ENCODE measurements at regions not wholly inside any gene's neighbourhood (a gene's known extent, or its start where the extent isn't known, plus 50 kb on each side); places are given as distances from the start of the nearest gene placed in this dataset.
"Not testable (repeated sequence)": the region's sequence is repeated elsewhere in the genome, so short reads cannot be mapped to it uniquely, and the experiment has no call there.

DNA sequence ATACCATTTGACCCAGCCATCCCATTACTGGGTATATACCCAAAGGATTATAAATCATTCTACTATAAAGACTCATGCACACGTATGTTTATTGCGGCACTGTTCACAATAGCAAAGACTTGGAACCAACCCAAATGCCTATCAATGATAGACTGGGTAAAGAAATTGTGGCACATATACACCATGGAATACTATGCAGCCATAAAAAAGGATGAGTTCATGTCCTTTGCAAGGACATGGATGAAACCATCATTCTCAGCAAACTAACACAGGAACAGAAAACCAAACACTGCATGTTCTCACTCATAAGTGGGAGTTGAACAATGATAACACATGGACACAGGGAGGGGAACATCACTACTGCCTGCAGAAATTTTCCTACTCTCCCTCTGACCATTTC is 90.0 kb downstream of the HLX start:
- not testable (repeated sequence) for H3K4me3 Mint-ChIP-seq, H3K36me3 Mint-ChIP-seq, H3K27ac Mint-ChIP-seq, H3K4me1 Mint-ChIP-seq, H3K27me3 Mint-ChIP-seq
- peaks cover 11% of the 10 kb centered on the region for H3K9me3 Mint-ChIP-seq

DNA sequence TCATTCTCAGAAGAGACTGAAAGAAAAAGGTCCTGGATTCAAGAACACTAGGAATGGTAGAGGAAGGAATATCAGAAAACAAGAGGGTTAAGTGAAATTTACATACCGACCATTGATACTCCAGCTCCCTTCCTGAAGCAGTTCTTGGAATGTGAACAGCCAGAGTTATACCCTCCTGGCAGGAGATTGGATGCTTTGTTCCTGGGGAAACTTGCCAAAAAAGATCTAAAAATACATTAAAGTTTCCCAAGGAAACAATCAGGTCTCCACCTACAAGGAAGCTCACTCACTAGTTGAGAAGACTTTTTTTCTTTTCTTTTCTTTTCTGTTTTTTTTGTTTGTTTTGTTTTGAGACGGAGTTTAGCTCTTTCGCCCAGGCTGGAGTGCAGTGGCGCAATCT is 91.1 kb downstream of the HLX start:
- Mint-ChIP-seq H3K36me3 (no peaks in the 10 kb centered on the region), H3K27me3 (no peaks in the 10 kb centered on the region), H3K27ac (no peak overlapping the region), H3K9me3 (peaks cover 10% of the 10 kb centered on the region), H3K4me1 (no peaks in the 10 kb centered on the region), H3K4me3 (no peak overlapping the region)

DNA sequence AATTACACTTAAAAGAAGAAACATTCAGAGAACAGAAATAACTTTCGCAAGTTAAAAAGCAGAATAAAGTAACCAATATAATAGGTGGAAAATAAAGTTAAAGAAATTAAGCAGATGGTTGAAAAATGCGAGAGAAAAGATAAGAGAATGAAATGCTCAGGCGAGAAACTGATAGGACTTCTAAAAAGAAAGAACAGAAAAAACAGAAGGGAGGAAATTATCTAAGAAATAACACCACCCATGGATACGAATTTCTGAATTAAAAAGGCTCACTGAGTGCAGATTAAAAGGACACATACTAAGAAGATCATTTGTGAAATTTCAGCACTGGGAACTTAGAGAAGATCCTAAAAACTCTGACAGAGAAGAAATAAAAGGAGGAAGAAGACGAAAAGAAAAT is 92.0 kb downstream of the HLX start:
- Mint-ChIP-seq H3K9me3 (peaks cover 10% of the 10 kb centered on the region), H3K4me1 (no peaks in the 10 kb centered on the region), H3K36me3 (no peaks in the 10 kb centered on the region), H3K4me3 (no peak overlapping the region), H3K27ac (no peak overlapping the region), H3K27me3 (no peaks in the 10 kb centered on the region)

DNA sequence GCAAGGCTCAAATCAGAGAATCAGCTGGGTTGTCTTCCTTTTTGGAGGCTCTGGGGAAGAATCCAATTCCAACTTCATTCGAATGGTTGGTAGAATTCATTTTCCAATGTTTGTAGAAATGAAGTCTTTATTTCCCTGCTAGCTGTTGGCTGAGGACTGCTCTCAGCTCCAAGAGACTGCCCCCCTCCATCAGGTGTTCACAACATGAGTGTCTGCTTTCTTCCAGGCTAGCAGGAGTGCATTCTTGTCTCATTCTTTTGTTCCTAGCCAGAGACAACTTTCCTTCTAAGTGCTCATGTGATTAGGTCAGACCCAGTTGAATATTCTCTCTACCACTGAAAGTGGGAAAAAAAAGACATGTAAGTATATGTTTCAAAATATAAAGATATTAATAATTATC is 95.2 kb downstream of the HLX start:
- Mint-ChIP-seq H3K9me3 (peaks cover 10% of the 10 kb centered on the region), H3K27me3 (no peaks in the 10 kb centered on the region), H3K27ac (no peak overlapping the region), H3K36me3 (no peaks in the 10 kb centered on the region), H3K4me1 (no peaks in the 10 kb centered on the region), H3K4me3 (no peak overlapping the region)

DNA sequence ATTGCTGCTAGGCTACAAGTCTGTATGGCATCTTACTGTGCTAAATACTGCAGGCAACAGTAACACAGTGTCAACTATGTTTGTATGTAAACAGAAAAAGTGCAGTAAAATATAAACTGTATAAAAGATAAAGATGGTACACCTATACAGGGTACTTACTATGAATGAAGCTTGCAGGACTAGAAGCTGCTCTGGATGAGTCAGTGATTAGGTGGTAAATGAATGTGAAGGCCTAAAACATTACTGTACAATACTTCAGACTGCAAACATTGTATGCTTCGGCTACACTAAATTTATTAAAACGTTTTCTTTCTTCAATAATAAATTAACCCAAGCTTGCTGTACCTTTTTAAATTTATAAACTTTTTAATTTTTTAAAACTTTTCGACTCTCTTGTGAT is 97.1 kb downstream of the HLX start:
- Mint-ChIP-seq H3K27me3 (no peaks in the 10 kb centered on the region), H3K27ac (no peak overlapping the region), H3K4me3 (no peak overlapping the region), H3K36me3 (no peaks in the 10 kb centered on the region), H3K4me1 (no peaks in the 10 kb centered on the region), H3K9me3 (peaks cover 10% of the 10 kb centered on the region)

DNA sequence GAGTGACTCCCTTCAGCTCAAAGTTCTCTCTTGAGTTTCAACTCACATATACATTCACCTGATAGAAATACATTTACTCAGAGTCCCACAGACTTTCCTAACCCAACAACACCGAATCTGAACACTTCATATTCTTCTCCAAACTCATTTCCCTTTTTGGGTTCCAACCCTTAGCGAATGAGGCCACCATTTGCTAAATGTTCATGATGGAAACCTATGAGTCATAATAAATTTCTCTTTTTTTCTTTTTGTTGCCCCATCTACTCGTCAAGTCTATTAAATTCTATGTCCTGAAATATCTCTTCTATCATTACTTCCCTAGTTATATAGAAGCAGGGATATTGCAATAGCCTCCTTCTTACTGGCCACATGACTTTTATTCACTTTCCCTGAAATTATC is 100.1 kb downstream of the HLX start:
- Mint-ChIP-seq H3K4me3 (no peak overlapping the region), H3K36me3 (no peaks in the 10 kb centered on the region), H3K27ac (no peak overlapping the region), H3K4me1 (no peaks in the 10 kb centered on the region), H3K27me3 (no peaks in the 10 kb centered on the region), H3K9me3 (no peaks in the 10 kb centered on the region)

DNA sequence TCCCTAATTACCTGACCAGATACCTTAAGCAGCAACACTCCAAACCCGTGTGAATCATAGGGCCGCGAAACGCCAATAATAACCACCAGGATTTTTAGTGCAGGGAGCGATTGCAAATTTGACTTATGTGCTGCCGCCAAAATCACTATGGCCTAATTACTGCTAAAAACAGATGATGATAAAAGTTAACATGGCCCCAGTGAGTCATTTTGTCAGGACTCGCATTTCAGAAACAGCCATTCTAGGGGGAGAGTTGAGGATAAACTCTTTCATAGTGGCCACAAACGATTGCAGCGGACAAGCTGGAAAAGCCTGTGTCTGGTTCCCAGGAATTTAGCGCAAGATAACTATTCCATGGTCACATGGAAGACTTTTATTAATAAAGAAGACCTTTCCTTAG is 103.4 kb downstream of the HLX start:
- Mint-ChIP-seq H3K27ac (no peak overlapping the region), H3K9me3 (no peaks in the 10 kb centered on the region), H3K36me3 (no peaks in the 10 kb centered on the region), H3K4me1 (no peaks in the 10 kb centered on the region), H3K27me3 (no peaks in the 10 kb centered on the region), H3K4me3 (no peak overlapping the region)

DNA sequence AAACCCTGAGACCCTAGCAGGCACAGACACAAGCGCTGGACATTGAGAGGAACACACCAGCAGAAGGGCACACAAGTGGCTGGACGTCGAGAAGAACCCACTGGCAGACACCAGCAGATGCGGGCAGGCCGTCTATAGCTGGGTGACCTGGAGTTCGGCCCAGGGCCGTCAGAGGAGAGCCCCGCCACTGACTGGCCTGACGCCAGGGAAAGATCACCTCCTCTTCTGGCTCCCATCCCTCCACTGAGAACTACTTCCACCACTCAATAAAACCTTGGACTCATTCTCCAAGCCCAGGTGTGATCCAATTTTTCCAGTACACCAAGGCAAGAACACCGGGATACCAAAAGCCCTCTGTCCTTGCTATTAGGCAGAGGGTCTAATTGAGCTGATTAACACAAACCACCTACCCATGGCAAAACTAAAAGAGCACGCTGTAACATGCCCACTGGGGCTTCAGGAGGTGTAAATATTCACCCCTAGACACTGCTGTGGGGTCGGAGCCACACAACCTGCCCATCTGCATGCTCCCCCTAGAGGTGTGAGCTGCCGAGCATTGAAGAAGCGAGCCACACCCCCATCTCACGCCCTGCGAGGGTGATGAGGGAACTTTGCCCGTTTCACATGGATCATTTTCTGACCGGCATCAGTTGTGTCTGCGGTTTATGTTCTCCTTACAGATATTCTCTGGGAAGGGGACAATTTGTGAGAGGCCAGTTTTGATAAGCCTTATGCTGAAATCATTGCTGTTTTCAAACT is 104.8 kb downstream of the HLX start:
- no peaks in the 10 kb centered on the region for H3K9me3 Mint-ChIP-seq
- no peaks in the 10 kb centered on the region for H3K4me1 Mint-ChIP-seq
- H3K4me3 Mint-ChIP-seq = no peak overlapping the region
- no peaks in the 10 kb centered on the region for H3K27me3 Mint-ChIP-seq
- H3K27ac Mint-ChIP-seq = no peak overlapping the region
- H3K36me3 Mint-ChIP-seq = no peaks in the 10 kb centered on the region

DNA sequence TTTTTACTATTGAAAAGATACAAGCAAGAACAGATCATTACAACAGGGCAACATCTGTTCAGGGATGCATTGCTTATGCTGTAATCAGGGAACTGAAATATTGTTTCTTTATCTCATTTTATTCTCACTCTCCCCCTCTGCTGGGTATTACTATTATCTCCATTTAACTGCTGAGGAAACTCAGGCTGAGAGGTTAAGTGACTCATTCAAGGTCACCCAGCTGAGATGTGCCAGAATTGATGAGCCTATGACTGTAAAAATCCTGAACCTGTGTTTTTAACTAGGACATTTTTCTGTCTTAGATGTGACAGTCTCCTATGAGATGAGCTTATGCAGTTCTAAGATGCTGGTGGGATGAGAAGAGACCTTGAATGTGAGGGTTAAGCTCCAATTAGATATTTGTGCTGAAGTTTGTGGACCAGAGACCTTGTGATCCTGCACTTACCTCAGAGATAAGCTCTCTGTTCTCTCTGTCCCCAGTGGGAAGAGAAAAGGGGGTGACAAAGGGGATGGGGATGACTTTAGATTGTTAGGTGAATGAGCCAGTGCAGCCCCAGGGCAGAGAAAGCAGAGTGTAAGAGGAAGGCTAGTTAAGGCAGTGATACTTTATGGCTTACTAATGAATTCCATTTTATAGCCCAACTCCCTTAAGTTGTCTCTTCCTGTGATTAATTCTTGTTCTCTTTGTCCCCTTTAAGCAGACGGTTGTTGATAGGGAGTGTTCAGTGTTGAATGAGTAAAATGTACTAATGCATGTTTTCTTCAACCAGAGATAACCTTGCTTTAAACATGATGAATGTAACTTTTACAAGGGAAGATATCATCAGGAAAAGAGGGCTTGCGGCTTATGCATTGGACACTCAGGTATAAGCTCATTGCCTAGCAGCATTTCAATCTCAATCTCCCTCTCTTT is 111.4 kb downstream of the HLX start:
- no peak overlapping the region for H3K27ac Mint-ChIP-seq
- H3K36me3 Mint-ChIP-seq = no peaks in the 10 kb centered on the region
- no peak overlapping the region for H3K4me3 Mint-ChIP-seq
- no peaks in the 10 kb centered on the region for H3K9me3 Mint-ChIP-seq
- peaks cover 4% of the 10 kb centered on the region for H3K27me3 Mint-ChIP-seq
- H3K4me1 Mint-ChIP-seq = no peaks in the 10 kb centered on the region

DNA sequence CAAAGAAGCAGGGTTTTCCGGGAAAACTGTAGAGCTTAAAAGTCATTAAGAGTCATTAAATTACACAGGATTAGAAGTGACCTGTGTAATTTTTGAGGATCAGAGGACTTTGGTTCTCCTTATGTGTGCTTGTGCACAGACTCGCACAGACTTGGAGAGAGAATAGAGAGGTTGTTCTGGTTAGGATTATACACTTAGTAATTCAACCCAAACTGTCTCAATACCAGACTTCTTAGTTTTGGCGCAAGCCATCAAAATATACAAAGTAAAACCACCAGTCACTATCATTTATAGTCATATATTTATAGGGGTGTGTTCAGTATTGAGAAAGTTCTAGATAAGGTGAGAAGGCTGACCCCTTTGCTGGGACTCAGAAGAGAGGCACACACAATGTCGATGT is 112.3 kb downstream of the HLX start:
- H3K27ac Mint-ChIP-seq = no peak overlapping the region

DNA sequence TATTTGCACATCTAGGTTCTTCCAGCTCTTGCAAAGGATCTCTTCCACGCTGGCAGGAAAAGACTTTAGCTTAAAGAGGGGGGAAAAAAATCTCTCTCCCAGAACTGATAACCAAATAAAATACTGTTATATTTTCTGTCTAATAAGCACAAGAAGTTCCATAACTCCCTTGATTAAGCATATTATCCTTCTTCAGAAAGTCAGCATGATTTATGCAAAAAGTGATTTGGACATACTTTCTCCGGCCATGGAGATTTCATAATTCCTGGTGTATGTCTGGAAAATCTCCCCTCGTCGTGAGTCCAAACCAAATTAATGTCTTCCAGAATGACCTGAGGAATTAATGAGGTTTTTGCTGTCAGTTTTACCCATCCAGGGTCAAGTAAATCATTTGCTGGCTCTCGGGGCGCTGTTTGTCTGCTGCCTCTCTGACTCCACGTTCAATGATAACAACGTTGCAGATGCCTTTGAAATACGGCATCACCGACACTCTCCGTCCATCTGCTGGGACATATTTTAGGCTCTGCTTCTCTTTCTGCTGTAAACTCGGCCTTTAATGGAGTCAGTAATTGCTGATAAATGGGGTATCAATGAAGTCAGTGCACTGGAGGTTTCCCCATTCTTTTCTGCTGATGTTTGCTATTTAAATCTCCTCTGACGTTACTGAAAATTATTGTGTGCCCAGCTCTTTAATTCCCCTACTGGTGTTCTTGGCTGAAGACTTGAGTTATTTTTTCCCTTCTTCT is 112.9 kb downstream of the HLX start:
- Mint-ChIP-seq H3K4me3 (no peak overlapping the region), H3K9me3 (no peaks in the 10 kb centered on the region), H3K27ac (no peak overlapping the region)

More for the DNA sequence above, 112.3 kb downstream of the HLX start:
- H3K4me3 Mint-ChIP-seq = no peak overlapping the region
- H3K27me3 Mint-ChIP-seq = peaks cover 4% of the 10 kb centered on the region
- H3K4me1 Mint-ChIP-seq = no peaks in the 10 kb centered on the region
- H3K9me3 Mint-ChIP-seq = no peaks in the 10 kb centered on the region
- no peaks in the 10 kb centered on the region for H3K36me3 Mint-ChIP-seq

DNA sequence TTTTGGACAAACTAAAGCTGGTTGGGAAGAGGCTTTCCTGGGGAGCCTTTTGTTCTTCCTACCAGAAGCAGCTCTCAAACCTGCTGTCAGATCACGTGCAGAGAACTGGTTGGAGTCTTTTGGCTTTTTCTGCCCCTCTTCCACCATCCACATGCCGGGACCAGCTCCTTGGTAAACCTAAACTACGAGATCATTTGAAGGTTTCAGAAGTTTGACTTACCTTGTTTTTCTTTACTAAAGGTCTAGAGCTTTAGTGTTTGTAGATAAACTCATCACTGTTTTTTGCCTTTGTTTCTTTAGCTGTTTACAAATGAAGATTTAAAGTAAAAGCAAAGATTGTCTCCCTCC is 113.4 kb downstream of the HLX start:
- Mint-ChIP-seq H3K27me3 (peaks cover 4% of the 10 kb centered on the region), H3K9me3 (no peaks in the 10 kb centered on the region), H3K4me1 (no peaks in the 10 kb centered on the region), H3K27ac (no peak overlapping the region), H3K4me3 (no peak overlapping the region), H3K36me3 (no peaks in the 10 kb centered on the region)

More for the DNA sequence above, 112.9 kb downstream of the HLX start:
- no peaks in the 10 kb centered on the region for H3K36me3 Mint-ChIP-seq
- peaks cover 4% of the 10 kb centered on the region for H3K27me3 Mint-ChIP-seq
- H3K4me1 Mint-ChIP-seq = no peaks in the 10 kb centered on the region

DNA sequence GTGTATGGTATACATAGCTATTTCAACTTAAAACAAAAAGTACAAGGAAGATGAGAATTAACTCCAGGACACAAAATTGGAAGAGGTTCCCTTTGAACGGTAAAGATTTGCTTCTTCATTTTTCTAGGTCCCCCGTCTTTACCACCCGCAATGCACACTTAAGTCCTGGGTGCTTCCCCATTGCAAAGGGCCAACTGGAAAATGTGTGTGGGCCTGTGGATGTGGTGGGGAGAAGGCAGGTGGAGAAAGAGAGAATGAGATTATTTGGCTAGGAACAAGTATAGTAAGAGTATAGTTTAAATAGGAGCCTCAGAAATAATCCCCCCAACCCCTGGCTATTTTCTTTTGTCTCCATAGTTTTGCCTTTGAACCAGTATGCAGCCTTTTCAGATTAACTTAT is 115.4 kb downstream of the HLX start:
- peaks cover 6% of the 10 kb centered on the region for H3K27me3 Mint-ChIP-seq
- H3K4me3 Mint-ChIP-seq = no peak overlapping the region
- H3K4me1 Mint-ChIP-seq = no peaks in the 10 kb centered on the region
- no peaks in the 10 kb centered on the region for H3K36me3 Mint-ChIP-seq
- no peak overlapping the region for H3K27ac Mint-ChIP-seq
- H3K9me3 Mint-ChIP-seq = no peaks in the 10 kb centered on the region

DNA sequence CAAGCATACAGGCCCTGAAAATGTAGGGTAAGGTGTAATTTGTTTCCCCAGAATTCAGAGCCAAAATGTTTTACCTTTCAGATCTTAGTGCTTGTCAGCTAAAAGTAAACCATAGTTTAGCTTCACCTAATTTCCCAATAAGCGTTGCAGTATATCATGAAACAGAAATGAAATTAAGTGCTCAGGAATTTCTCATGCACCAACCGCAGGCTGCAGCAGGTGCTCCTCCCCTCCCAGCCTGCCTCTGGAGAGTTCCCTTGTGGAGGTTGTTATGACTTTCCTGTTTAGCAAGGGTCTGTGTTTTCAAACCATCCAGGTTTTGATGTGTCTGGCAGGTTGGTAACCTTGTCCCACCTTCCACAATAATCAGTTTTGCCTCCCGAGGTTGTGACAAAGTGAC is 118.5 kb downstream of the HLX start:
- Mint-ChIP-seq H3K4me3 (no peak overlapping the region), H3K4me1 (no peaks in the 10 kb centered on the region), H3K36me3 (no peaks in the 10 kb centered on the region), H3K27ac (no peak overlapping the region), H3K9me3 (no peaks in the 10 kb centered on the region), H3K27me3 (peaks cover 5% of the 10 kb centered on the region)

DNA sequence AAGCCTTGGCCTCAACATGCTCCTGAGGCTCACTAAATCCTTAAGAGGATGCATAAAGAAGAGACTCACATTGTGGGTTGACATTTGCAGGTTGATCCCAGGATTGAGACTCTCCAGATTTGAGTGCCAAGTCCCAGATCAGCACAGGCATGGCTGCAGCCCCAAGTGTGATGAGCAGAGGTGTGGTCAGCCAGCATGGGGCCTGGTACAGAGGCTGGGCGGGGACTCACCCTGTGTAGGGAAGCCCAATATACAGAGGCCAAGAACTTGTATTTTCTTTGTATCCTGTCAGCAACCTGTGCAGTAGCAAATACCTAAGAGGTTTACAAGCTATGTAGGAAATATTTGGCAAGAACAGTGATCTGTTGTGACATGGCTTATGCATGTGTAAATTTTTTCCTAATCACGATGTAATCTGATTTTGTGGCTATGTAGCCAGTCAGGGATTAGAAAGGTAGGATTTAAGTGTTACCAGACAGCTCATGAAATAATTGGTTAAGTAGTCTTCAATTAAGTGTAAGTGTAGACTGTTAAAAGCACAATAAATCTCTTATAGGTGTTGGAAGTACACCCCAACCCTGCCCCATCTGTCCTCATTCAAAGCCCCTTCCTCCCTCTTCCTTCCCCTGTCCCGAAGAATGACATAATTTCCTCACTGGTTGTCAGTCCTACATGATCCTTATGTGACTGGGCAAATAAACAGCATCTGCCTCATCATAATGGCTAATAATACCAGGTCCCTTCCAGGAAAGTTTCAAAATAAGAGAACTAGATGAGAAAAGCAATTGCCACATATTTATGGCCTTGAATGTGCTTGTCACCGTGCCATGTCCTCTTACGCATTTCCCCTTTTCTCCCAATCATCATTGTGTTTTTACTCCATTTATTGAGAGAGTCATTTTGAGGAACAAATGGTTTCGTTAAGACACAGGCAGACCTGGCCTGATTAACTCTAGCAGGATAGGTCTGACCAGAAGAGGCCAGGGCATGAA is 120.9 kb downstream of the HLX start:
- Mint-ChIP-seq H3K27ac (no peak overlapping the region), H3K9me3 (no peaks in the 10 kb centered on the region)

More for the DNA sequence above, 120.9 kb downstream of the HLX start:
- no peak overlapping the region for H3K4me3 Mint-ChIP-seq
- peaks cover 2% of the 10 kb centered on the region for H3K27me3 Mint-ChIP-seq
- no peaks in the 10 kb centered on the region for H3K36me3 Mint-ChIP-seq
- H3K4me1 Mint-ChIP-seq = no peaks in the 10 kb centered on the region

All from activated naive CD4-positive, alpha-beta T cell treated with anti-CD3 and anti-CD28 coated beads, Interleukin-2, amount 50 U/mL, for 24 hours (primary cell).